ENCODE measurements at regions not wholly inside any gene's neighbourhood (a gene's known extent, or its start where the extent isn't known, plus 50 kb on each side); places are given as distances from the start of the nearest gene placed in this dataset.
"Not testable (repeated sequence)": the region's sequence is repeated elsewhere in the genome, so short reads cannot be mapped to it uniquely, and the experiment has no call there.

DNA sequence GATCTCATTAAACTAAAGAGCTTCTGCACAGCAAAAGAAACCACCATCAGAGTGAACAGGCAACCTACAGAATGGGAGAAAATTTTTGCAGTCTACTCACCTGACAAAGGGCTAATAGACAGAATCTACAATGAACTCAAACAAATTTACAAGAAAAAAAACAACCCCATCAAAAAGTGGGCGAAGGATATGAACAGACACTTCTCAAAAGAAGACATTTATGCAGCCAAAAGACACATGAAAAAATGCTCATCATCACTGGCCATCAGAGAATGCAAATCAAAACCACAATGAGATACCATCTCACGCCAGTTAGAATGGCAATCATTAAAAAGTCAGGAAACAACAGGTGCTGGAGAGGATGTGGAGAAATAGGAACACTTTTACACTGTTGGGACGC, 67.6 kb upstream of the PDPR start:
- 57 to 100% (median 90%) methylated on average over 1 to 3 of the region's 3 CpGs for WGBS, 4 donors
- DNase-seq; H3K4me3 ChIP-seq; ATAC-seq; H3K27ac ChIP-seq; H3K4me1 ChIP-seq; intact Hi-C loops (cut with DNase I); H3K9me3 ChIP-seq; H3K27me3 ChIP-seq: not testable (repeated sequence)
- H3K36me3 ChIP-seq = peaks cover 0 to 14% (median 7%) of the 10 kb centered on the region in 9 donors

DNA sequence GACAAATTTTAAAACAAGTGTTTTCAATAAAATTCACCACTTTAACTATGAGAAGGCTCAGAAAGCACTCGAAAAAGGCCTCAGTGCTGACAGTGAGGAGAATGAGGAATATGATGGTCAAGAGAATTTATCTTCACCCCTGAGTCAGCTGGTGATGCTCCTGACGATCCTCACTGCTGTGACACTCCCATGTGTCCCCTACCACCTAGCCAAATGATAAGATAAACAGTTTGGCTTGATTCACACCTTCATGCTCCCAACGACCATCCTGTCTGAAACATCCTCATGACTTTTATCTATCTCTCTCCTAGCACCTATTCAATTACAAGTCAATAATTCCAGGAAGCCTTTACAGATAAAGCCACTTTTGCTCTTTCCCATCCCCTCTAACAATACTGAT, 66.0 kb upstream of the PDPR start:
- intact Hi-C loops (cut with DNase I) = not testable (repeated sequence)

DNA sequence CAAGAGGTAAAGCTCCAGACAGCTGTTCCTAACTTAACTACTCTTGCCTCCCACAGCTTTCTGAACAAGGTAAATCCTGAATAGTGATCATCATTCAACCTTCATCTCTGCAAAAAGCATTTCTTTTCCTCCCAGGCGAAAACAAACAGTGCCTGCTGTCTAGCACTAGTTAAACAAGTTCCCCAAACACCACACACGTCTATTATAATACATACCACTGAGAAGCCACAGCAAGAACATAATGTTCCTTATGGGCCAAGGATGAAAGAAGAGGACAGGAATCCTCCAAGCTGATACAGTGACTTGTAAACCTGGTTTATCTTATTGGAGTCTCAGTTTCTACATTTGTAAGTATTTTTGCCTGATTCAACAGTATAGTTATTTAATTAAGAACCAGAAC, 56.1 kb upstream of the PDPR start:
- H3K27me3 ChIP-seq; H3K27ac ChIP-seq; DNase-seq; H3K4me3 ChIP-seq; H3K9me3 ChIP-seq; intact Hi-C loops (cut with DNase I); H3K4me1 ChIP-seq; H3K36me3 ChIP-seq: not testable (repeated sequence)
- ATAC-seq = peak in 3 of 4 donors; percentile 35 to 72 (median 65)
- WGBS, 4 donors = 11 to 63% (median 38%) methylated on average over 1 to 2 of the region's 2 CpGs; no CpG with 5 or more reads in 1 of the 4 donors

More for the DNA sequence above, 66.0 kb upstream of the PDPR start:
- not testable (repeated sequence) for H3K4me3 ChIP-seq, DNase-seq, ATAC-seq, H3K4me1 ChIP-seq, H3K27ac ChIP-seq, H3K27me3 ChIP-seq, H3K9me3 ChIP-seq, H3K36me3 ChIP-seq
- 41 to 52% (median 50%) methylated on average over 3 of the region's 3 CpGs for WGBS, 4 donors

DNA sequence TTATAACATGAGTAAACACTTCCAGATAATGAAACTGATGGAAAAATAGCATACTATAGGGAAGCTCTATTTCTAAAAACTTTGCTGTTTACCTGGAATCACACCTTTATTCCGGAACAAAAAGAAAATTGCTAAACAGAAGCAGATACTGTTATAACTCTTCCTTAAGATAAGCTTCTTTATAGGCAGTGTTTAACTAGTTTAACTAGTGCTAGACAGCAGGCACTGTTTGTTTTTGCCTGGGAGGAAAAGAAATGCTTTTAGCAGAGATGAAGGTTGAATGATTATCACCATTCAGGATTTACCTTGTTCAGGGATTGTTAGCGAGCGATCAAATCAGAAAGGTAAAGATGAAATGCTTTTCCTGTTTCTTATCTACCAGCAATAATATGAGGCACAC, 54.7 kb upstream of the PDPR start:
- H3K27me3 ChIP-seq; ATAC-seq; DNase-seq; intact Hi-C loops (cut with DNase I); H3K27ac ChIP-seq; H3K4me3 ChIP-seq; H3K36me3 ChIP-seq; H3K9me3 ChIP-seq: not testable (repeated sequence)
- peaks cover 0 to 12% (median 0%) of the 10 kb centered on the region in 12 donors for H3K4me1 ChIP-seq
- WGBS, 4 donors = 95 to 98% (median 96%) methylated on average over 3 of the region's 3 CpGs

DNA sequence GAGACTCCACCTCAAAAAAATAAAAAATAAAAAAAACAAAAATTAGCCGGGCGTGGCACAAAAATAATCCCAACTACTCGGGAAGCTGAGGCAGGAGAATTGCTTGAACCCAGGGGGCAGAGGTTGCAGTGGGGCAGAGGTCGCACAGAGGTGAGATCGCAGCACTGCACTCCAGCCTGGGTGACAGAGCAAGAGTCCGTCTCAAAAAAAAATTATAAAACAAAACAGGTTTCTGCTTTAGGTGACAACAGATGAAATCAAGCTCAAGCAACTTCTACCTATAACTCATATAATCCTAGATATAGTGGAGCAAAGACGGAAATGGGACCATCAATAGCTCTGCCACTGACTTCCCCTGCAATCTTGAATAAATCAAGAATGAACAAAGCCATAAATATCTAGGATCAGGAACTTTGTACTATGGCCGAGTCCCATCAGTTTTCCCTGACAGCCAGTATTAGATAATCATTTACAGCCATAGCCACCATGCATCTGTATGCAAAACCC, 53.6 kb upstream of the PDPR start:
- H3K4me3 ChIP-seq; H3K27me3 ChIP-seq; DNase-seq; H3K27ac ChIP-seq; H3K9me3 ChIP-seq; intact Hi-C loops (cut with DNase I); ATAC-seq; H3K36me3 ChIP-seq: not testable (repeated sequence)
- peaks cover 0 to 15% (median 0%) of the 10 kb centered on the region in 12 donors for H3K4me1 ChIP-seq
- 79 to 90% (median 87%) methylated on average over 8 of the region's 8 CpGs for WGBS, 4 donors

DNA sequence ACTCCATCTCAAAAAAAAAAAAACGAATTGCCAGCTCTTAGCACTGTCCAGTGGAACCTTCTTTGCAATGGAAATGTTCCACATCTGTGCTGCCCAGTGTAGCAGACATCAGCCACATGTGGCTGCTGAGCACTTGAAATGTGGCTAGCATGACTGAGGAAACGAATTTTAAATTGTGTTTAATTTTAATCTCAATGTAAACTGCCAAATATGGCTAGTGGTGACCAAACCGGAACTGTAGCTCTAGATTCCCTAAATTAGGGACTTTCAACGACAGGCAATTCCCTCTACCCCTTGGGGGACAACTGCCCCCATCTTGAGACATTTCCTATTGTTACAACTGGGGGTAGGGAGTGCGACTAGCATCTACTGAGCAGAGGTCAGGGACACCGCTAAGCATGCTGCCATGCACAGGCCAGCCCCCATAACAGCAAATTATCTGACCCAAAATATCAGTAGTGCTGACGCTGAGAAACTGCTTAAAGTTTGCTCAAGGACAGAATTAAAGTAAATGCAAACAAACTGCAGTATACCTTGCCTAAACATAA, 52.4 kb upstream of the PDPR start:
- H3K4me3 ChIP-seq; H3K36me3 ChIP-seq; DNase-seq; H3K9me3 ChIP-seq; H3K27me3 ChIP-seq; intact Hi-C loops (cut with DNase I); H3K27ac ChIP-seq; ATAC-seq: not testable (repeated sequence)
- WGBS, 4 donors = 76 to 84% (median 81%) methylated on average over 5 to 7 of the region's 7 CpGs
- peaks cover 0 to 15% (median 2%) of the 10 kb centered on the region in 12 donors for H3K4me1 ChIP-seq

DNA sequence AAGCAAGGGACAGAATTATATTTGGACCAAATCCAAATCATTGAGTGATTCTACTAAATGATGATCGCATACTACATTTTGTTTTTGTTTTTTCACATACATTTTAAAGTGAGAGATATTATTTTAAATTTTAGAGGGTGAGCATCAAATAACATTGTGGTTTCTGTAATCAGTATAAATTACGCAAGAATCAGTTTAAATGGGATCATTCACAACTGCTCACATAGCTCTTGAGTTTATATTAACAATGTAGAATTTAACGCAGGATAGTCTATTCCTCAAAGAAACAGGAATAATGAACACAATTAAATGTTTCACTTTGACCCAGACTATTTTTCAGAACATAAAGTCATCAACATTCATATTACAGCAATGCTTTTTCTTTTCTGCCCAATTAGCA, 51.2 kb upstream of the PDPR start:
- H3K27me3 ChIP-seq; H3K4me3 ChIP-seq; H3K36me3 ChIP-seq; ATAC-seq; H3K27ac ChIP-seq; intact Hi-C loops (cut with DNase I); DNase-seq; H3K9me3 ChIP-seq: not testable (repeated sequence)
- peaks cover 0 to 16% (median 3%) of the 10 kb centered on the region in 12 donors for H3K4me1 ChIP-seq
- 87 to 95% (median 91%) methylated on average over 3 of the region's 3 CpGs for WGBS, 4 donors

Small RNAs in the stretch of these regions (microRNA-seq; reads per million reads assigned to microRNA genes)
- 0 reads per million in 4 donors for gene MIR1972-2

All from heart left ventricle (tissue), 16 donors.